ENCODE measurements at regions not wholly inside any gene's neighbourhood (a gene's known extent, or its start where the extent isn't known, plus 50 kb on each side); places are given as distances from the start of the nearest gene placed in this dataset.
"Not testable (repeated sequence)": the region's sequence is repeated elsewhere in the genome, so short reads cannot be mapped to it uniquely, and the experiment has no call there.

DNA sequence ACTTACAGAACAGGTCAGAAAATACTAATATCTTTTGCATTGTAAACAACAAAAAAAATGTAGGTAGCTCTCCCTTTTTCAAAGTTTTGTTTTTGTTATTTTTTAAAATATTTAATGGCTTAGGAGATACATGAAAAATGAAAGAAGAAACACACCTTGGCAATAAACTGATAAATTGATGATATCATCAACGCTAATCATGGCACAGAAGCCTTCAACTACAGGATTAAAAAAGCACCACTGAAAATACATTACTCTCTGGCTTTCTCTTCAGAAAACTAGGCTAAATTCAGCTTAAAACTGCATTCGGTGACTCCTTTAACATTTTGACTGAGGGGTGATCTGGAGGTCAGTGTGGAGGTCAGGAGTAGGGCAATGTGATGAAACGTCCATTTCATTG is 1018.8 kb upstream of the FANCL start:
- DNase-seq (ENCODE audit: low spot score) = no peak

DNA sequence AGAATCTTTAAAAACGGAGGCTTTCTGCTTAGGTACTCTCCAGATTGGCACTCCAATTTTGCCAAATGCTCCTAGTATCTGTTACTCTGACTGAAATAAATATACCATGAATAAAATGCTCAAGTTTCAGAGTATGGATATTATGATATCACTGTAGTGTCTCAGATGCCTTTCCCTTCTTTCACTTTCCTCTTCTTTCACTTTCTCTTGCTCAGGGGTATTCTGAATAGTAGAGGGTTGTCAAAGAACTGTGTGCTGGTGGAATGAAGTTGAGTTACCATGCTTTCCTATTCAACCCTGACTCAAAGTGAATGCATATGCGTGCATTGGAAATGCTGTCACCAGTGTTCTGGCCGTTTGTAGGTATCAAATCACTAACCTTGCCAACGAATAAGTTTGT is 1015.2 kb upstream of the FANCL start:
- no peak for DNase-seq (ENCODE audit: low spot score)

DNA sequence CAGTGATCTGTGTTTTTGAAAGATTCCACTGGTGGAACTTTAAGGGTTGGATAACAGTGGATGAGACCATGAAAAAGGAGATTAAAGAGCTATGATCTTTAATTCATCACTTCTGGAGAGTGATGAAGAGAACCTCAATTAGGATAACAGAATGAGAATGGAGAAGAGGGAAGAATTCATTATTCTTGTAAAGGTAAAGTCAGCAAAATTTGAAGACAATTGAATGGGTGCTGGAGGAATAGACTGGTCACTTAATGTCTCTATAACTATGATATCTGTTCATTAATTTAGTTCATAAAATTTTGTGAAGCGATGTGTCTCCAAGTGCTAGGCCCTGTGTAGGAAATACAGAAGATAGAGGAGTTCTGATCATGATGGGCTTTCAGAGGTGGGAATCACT is 1013.2 kb upstream of the FANCL start:
- no peak for DNase-seq (ENCODE audit: low spot score)

DNA sequence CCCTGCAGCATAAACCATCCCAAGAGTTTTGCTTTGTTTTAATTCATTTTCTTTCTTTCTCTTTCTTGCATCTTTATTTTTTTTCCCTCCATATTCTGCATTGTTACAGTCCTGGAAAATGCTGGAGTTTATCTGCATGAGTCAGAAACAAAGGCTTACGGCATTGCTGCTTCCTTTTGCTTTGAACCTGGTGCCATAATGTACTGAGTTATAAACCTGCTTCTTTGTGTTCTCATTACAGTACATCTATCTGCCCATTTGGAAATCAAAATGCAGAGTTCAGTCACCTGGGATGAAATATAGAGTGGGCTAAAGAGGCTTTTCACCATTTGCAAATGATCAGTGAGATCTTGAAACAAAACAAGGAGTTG is 1009.2 kb upstream of the FANCL start:
- DNase-seq (ENCODE audit: low spot score) = no peak

DNA sequence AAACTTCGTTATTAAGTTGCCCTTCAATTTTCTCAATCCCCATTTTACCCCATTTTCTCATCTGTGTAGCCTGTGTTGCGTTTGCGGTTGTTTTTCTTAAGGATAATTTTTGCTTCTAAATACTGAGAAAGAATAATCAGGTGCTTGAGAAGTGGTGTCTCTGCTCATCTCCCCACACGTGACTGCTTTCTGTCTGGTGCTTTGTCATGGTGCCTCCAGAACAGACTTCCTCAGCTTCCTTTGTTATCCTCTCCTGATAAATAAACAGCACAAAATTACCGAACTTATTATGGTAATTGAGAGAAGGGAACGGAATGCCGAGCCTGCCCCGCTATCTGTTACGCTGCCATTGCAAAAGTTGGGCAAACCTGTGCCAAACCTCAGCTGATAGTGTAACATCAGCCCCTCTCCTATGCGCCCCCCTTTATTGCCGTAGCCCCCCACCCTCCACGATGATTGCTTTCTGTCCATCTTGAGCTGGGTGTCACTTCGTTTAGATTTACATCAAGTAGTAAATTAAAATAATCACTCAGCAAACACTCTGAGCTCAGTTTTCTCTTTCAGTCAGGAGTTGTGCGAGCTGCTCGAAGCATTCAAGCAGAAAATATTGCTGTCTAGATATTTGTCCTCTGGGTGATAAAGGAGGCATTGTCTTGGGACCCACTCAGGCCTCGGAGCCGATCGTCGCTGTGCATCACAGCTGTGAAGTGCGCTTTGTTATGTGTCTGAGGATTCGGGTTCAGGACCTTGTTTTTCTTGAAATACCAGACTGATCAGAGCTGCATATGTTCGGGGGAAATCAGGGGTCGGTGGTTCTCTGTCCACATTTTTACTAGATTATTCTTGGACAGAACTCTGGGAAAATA is 1008.5 kb upstream of the FANCL start:
- DNase-seq (ENCODE audit: low spot score) = peak; percentile 81

DNA sequence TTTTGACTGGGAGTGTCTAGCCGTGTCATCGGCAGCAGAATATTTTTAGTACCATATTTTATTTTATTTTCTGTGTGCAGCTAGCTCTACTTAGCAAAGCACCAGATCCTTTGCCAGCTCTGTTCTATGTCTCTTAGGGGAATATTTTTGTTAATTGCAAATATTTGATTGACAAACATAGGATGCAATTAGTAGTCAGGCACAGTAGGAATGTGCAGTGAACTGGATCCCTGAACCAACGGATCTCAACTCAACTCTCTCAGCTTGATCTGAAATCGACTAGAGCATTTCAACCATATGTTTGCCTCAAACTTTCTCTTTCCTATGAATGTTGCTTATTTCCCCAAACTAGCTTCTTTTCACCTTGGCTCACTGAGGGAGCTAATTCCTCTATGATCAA is 998.0 kb upstream of the FANCL start:
- DNase-seq (ENCODE audit: low spot score) = no peak

DNA sequence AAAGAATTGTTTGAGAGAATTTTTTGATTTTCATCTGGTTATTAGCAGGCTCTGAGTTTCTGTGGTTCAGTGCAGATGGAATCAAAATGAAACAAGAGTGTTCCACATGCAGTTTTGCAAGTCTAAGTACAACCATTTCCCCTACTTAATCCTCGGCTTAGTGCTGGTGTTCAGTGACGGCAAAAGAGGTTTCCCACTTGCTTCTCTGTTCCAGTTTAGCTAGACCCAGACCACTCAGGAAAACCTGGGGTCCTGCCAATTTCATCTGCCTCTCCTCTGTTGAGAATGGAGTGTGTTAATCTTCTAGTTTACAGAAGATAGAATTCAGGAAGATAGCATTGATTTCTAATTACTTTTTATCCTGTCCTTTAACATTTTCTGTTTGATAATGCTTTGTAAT is 996.2 kb upstream of the FANCL start:
- no peak for DNase-seq (ENCODE audit: low spot score)

DNA sequence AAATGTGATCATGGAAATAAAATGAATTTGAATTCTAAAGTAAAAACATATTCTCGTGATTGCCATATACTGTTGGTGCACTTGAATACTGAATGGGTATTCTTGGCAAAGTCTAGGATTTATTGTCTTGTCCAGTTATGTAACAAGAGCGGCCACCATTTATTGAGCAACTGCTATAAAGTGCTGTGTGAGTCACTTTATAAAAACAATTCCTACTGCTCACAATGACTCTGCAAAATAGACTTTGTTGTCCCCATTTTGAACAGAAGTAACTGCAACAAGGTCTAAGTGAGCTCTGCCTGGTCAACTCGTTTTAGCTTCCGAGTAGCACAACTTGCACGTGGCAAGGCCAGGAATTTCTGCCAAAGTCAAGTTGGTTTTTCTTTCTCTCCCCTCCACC is 995.6 kb upstream of the FANCL start:
- DNase-seq (ENCODE audit: low spot score) = no peak

DNA sequence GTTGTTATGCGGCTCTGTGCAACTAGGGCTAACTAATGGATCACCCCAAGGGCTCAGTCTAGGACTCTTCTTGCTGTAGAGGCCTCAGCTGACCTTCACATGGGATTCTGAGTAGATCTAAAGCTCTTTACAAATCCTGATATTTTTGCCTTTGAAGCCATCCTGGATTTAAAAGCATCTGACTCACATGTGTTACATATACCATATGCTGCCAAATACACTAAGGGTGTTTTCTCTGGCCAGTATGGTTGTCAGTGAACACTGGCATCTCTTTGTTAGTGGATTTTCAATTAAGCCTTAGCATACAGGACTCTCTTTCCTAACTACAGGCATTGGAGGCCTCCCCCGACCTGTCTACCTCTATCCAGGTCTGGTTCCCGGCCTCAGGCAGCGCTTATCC is 992.8 kb upstream of the FANCL start:
- no peak for DNase-seq (ENCODE audit: low spot score)

DNA sequence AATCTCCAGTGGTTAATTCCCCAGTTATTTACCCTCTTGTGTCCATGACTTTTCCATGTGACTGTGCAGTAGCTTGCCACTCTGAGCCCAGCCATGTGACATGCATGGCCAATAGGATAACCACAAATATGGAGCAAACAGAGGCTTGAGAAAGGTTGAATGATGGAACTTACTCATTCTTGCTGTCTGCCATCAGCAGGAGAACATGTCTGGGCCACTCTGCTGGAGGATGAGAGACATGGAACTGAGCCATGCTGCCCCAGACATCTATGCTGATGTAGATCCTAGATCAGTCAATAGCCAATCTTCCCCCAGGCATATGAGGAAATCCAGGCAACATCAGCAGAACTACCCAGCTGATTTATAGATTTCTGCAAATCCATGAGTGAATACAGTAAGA is 992.3 kb upstream of the FANCL start:
- DNase-seq (ENCODE audit: low spot score) = no peak

DNA sequence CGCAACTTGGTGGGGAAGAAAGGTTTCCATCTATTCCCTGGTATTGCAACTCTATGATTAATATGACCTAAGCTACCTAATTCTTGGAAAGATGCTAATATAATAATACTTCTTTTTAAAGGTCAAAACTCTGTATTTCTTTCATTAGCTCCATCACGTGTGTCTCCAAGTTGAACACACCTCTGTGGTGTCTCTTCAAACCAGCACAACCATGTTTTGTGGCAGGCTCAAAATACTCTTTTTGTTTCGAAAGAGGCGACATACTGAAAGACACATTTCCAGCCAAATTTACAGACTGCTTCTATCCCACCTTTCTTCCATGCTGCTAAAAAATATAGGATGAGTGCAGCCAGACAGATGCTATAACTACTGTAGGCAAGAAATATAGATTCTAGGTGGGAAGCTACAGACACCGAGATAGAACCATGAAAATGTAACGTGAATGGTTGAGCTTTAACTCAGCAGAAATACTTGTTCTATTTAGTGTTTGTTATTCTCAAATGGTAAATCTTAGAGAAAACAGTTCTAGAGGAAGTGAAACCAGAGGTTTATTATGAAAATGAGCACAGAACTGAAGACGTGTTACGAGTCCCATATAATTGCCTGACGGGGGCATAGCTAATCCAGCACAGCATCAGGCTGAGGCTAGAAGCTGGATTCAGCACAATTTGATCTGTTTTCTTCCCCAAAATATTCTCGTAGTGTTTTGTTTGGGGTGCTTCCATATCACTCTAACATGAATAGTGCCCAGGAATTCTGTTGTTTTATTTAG is 991.5 kb upstream of the FANCL start:
- DNase-seq (ENCODE audit: low spot score) = no peak

DNA sequence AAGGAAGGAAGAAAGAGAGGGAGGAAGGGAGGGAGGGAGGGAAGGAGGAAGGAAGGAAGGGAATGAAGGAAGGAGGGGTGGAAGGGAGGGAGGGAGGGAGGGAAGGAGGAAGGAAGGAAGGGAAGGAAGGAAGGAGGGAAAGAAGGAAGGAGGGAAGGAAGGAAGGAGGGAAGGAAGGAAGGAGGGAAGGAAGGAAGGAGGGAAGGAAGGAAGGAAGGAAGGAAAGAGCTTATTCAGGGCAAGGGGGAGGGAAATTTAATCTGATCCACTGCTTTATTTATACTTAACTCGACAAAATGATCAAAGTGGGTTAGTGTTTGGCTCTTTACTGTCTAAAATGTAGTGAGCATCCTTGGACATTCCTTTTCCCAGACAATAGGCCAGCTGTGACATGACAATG is 985.2 kb upstream of the FANCL start:
- DNase-seq (ENCODE audit: low spot score) = not testable (repeated sequence)

DNA sequence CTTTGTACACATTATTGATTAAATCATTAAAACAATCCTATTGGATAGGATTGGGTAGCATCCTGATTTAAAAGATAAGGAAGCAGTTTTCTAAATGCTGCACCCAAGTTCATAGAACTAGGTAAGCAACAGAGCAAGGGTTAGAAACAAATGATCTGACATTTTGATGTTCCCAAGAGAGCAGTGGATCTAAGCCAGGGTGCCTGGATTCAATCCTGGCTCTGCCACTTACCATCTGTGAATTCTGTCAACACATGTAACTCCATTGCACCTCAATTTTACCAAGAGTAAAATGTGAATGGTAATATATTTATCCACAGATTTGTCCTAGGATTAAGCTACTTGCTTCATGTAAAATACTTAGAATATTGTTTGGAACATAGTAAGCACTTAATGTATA is 982.6 kb upstream of the FANCL start:
- DNase-seq (ENCODE audit: low spot score) = peak; percentile 19

DNA sequence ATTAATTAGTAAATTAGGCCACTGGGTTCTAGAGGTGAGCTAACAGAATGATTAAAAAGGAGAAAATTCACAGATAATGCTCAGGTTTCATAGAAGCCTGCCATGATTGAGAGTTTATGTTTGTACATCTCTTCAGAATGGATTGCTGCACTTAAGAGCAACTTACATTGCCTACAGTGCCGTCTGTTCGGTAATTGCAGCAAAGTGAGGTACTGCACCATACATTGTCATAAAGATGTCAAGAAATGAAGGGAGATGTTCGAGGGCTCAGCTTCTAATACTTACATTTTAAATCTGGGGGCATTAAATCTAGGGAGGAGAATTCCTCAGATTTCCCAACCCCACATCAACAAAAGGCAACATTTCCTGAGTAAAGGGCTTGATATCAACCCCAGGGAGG is 976.2 kb upstream of the FANCL start:
- DNase-seq (ENCODE audit: low spot score) = no peak

DNA sequence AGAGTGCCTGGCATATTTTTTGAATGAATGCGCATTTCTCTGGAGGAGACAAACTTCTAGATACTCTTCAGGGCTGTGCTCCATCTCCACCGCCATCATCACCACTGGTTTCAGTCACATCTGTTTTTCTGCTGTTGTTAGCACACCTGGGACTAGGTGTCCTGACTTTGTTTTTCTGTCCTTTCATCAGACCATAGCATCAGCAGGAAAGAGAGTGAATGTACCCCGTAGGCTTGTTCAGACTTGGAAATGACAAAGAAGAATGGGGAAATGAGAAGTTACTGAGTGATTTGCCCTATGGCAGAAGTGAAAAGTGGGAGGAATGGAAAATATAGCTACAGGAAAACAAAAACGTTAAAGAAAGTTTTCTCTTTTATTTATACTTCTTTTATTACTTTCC is 965.2 kb upstream of the FANCL start:
- no peak for DNase-seq (ENCODE audit: low spot score)

DNA sequence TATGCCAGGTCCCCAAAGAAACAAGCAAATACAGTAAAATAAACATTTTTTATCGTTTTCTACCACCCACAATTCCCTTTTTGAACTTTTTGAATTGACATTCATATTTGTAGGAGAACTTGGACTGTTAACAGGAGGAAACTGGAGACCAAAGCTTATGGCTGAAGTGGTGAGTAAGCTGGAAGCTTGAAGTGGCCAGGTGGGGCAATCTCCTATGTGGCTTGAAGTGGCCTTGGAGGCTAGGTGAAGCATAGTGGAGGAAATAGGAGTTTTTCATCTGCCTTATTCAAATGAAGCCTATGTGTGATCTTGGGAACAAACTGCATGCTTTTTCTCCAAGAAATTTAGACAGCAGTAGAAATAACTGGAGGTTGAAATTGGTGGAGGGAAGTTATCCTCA is 962.9 kb upstream of the FANCL start:
- no peak for DNase-seq (ENCODE audit: low spot score)

DNA sequence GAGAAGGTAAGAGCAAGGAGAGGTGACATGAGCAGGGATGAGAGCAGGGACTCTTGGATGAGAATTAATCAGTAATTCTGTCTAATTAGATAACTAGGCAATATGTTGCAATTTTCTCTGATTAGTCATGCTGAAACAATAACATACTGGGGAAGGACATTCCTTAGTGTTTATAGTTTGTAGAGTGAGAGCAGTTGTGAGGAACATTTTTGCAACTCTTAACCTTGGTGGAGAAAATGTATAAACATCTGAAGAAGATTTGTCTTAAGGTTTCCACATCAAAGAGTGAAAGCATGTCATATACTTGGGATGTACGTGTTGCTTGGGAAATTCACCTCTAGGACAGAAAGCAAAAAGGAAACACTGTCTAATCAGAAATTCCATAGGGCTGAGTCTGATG is 955.4 kb upstream of the FANCL start:
- no peak for DNase-seq (ENCODE audit: low spot score)

DNA sequence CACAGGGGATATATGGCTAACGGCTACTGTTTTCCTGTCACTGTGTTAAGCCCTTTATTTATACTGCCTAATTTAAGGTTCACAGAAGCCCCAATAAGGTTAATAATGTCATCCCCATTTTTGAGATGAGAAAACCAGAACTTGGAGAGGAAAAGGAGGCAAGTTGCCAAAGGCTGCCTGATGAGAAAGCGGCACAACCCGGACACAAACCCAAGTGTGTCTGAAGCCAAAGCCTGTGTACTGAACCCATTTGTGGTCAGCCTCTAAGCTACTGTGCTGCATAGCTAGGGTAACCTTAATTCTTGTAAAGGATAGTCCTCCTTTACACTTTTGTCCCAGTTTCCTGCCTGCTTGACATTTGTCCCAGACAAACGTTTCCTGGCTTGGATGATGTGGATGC is 954.7 kb upstream of the FANCL start:
- no peak for DNase-seq (ENCODE audit: low spot score)

DNA sequence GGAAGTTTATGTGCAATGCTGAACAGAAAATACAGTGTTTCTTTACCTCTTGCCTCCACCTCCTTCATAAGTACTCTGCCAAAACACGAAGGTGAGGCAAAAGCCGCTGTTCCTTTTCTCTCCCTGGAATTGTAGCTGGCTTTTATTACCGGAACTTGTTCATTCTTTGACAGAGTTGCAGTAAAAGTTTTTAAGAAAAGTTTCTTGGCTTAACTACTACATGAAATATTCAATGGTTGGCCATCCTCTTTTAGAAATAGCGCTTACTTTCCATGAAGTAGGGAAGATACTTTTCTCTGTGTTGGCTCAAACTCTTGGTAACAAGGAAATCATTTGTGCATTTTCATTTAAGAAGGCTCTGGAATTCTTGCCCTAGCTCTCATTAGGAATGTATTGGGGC is 950.7 kb upstream of the FANCL start:
- no peak for DNase-seq (ENCODE audit: low spot score)

DNA sequence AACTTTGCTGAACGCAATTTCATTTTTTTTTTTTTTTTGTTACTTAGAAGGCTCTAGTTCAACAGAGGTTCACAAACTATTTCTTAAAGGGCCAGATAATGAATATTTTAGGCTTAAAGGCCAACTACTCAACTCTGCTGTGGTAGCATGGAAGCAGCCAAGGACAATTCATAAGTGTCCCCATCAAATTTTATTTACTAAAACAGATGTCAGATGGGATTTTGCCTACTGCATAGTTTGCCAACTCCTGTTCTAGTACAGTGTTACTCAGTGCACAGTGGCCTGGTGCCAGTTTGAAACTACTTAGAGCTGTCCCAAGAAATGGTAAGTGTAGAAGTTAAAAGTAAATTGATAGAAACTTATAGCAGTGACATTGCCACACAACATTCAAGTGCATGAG is 949.4 kb upstream of the FANCL start:
- no peak for DNase-seq (ENCODE audit: low spot score)

DNA sequence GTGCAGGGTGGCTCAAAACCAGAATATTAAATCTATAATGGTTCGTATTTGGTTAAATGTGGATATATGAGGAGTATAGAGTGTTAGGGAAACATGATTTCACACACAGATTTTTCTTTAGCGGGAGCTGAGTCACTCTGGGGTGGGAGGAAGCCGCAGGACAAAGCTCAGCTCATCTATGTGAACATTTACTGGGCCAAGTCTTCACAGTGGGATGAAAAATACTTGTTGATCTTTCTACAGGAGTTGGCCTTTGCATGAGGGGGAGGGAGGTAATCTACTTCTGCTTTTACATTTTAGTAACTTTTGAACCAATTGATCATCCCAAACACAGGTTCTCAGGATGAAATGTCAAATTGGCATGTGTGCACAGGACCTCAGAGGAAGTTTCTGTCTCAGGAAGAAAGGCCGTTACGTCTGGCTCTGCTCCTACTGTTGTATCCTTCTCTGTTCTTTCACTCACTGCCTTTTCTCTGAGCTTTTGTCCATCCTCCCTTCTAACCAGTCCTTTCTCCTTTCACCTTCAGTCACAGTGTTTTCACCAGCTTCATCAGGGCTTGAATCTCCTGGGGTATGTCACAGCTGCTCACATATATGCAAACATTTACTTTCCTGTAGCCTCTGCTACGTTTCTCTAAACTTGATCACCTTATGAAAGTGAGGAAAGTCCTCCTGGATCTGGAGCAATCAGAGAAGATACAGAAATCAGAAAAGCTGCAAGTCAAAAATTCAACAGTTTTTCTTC is 943.3 kb upstream of the FANCL start:
- peak; percentile 24 for DNase-seq (ENCODE audit: low spot score)

DNA sequence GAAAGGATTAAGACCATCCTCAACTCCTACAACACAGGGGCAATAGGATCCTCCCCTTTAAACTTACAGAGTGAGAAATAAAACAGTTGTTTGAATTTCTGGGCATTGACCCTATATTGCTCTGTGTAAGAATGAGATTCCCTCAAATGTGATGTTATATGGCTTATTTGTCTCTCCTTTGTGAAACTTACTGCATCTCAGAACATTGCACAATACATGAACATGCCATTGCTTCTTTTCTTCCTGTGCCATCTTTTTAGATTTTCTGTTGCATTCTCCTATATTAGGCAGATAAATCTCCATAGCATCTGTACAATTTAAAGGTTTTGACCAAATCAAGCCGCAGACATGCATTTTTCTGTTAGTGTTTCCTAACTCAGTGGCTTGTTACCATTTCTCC is 941.9 kb upstream of the FANCL start:
- DNase-seq (ENCODE audit: low spot score) = no peak

DNA sequence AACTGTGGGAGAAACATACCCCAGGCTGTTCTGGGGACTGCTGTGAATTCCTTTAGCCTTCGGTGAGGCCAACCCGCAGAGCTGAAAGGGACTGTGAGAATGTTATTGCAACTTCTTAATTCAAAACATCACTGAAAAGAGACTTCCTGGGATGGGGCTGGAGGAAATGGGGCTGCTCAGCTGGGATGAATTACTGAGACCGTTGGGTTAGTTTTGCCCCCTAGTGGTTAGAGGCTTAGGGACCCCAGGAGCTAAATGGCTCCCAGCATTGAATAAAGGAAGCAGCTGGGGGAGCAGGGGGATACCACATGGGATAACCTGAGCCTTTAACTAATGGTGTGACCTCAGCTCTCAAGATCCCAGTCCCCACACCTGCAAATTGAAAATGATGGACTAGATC is 941.1 kb upstream of the FANCL start:
- DNase-seq (ENCODE audit: low spot score) = peak; percentile 32
